Esophagus muscularis mucosa (tissue), 4 donors: ENCODE measurements at regions not wholly inside any gene's neighbourhood (a gene's known extent, or its start where the extent isn't known, plus 50 kb on each side); places are given as distances from the start of the nearest gene placed in this dataset.
A peak's percentile ranks its signal among the peaks of the same experiment; 100 is the strongest.

Source experiments
- DNase-seq: peaks from one replicate; pipeline ENCODE4 v3.0.0-alpha.2; 2017; ENCODE audit errors: extremely low spot score
- H3K27ac ChIP-seq, 4 donors: fragments of 200-600 bp; sonication (generic); replicated peaks in 1 of 4; 1 replicate in 3 of 4; 2 replicates in 1 of 4; pipeline ENCODE4 v1.5.1; 2016 to 2019; ENCODE audit warnings: mild to moderate bottlenecking in 1 of 4
- H3K27me3 ChIP-seq, 4 donors: fragments of 200-600 bp; sonication (generic); one replicate each; pipeline versions ENCODE4 v1.5.1 to v1.6.0; 2016 to 2019
- H3K36me3 ChIP-seq, 4 donors: fragments of 200-600 bp; sonication (generic); one replicate each; pipeline ENCODE4 v1.5.1; 2016 to 2019
- H3K4me1 ChIP-seq, 4 donors: fragments of 200-600 bp; sonication (generic); one replicate each; pipeline ENCODE4 v1.5.1; 2016 to 2019
- H3K4me3 ChIP-seq, 4 donors: fragments of 200-600 bp; sonication (generic); 1 replicate in 2 of 4; 2 replicates in 2 of 4; pipeline ENCODE4 v1.5.1; 2016 to 2019; ENCODE audit warnings: mild to moderate bottlenecking in 4 of 4, moderate library complexity in 1 of 4
- H3K9me3 ChIP-seq, 4 donors: fragments of 200-600 bp; sonication (generic); 1 replicate in 3 of 4; 2 replicates in 1 of 4; pipeline ENCODE4 v1.5.1; 2016 to 2019
- EP300 ChIP-seq: sonication (generic); formaldehyde crosslinking; IDR thresholded peaks from one replicate; pipeline ENCODE4 v1.6.1; 2017; ENCODE audit warnings: antibody characterized with exemption
- POLR2A ChIP-seq: fragments of 450-650 bp; IDR thresholded peaks from one replicate; pipeline ENCODE4 v1.6.1; 2017; ENCODE audit warnings: antibody characterized with exemption, moderate library complexity, mild to moderate bottlenecking, low read depth
- POLR2AphosphoS5 ChIP-seq, 2 donors: sonication (generic); formaldehyde crosslinking; IDR thresholded peaks; one replicate each; pipeline ENCODE4 v1.6.1; 2017; ENCODE audit warnings: antibody characterized with exemption in 2 of 2
- WGBS: methylation state at CpG from one replicate; pipeline ENCODE4 v1.1.5; 2018; 5-methylcytosine and 5-hydroxymethylcytosine counted together
- intact Hi-C: fragments of 100-400 bp; cut with DNase I; formaldehyde crosslinking; loops from one replicate; pipeline ENCODE4 v1.15.1; 2023
- TF ChIP-seq, protein P1 (sequence below), 3 experiments: fragments of 200-600 bp in 2 of 3; fragments of 450-650 bp in 1 of 3; sonication (generic) in 2 of 3; IDR thresholded peaks; one replicate each; pipeline ENCODE4 v1.5.1; 2017 to 2019; ENCODE audit warnings: antibody characterized with exemption in 3 of 3, mild to moderate bottlenecking in 2 of 3, moderate library complexity in 1 of 3

DNA sequence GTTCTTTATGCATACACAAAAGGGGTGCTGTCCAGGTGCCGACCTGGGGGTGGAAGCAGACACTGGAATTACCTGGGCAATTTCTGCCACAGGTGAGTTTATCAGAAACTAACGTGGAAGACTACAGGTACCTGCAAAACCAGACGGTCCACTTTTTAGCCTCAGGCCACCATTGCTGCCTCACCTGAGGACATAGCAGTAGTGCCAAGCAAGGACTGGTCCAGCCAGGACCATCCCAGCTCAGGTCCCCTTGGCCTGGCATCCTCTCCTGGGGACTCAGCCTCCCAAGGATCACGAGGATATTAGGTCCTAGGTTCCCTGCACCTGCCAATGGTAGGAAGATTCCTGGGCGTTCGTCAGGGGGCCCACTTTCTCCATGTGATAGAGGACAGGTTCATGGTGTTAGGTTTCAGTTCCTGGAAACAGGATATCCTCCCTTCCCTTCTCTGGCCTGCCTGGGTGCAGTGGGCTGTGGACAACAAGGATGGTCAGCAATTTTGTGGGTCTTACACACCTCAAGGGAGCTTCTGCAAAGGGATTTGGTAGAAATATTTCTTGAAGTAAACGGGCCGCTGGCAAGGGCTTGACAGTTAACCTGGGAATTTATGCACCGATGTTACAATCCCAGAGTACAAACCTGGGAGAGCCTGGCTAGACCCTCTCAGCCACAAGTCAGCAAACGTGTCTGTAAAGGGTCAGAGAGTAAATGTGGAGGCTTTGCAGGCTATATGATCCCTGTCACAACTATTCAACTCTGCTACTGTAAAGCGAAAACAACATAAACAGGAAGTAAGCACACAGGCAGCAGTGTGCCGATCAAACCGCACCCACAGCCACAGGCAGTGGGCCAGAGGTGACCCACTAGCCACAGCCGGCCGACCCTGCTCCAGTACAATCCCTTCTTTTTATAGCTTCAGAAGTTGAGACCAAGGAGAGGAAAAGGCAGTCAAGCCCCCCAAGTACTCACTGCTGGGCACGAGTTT is 71.4 kb upstream of the RAB4A start:
- Histone ChIP-seq H3K27ac (no peak overlapping the region), H3K36me3 (no peaks in the 10 kb centered on the region), H3K4me3 (peak overlapping the region in 1 of 4 donors; percentile 10), H3K27me3 (no peaks in the 10 kb centered on the region), H3K4me1 (peaks cover under 1 to 13% (median 5%) of the 10 kb centered on the region in 4 donors), H3K9me3 (no peaks in the 10 kb centered on the region)
- 65% methylated on average over 14 of the region's 16 CpGs for WGBS
- TF ChIP-seq POLR2A (no peak), EP300 (no peak), POLR2AphosphoS5 (IDR thresholded peaks at IDR 0.05) (no peak)
- TF ChIP-seq, protein P1, sequence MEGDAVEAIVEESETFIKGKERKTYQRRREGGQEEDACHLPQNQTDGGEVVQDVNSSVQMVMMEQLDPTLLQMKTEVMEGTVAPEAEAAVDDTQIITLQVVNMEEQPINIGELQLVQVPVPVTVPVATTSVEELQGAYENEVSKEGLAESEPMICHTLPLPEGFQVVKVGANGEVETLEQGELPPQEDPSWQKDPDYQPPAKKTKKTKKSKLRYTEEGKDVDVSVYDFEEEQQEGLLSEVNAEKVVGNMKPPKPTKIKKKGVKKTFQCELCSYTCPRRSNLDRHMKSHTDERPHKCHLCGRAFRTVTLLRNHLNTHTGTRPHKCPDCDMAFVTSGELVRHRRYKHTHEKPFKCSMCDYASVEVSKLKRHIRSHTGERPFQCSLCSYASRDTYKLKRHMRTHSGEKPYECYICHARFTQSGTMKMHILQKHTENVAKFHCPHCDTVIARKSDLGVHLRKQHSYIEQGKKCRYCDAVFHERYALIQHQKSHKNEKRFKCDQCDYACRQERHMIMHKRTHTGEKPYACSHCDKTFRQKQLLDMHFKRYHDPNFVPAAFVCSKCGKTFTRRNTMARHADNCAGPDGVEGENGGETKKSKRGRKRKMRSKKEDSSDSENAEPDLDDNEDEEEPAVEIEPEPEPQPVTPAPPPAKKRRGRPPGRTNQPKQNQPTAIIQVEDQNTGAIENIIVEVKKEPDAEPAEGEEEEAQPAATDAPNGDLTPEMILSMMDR (IDR thresholded peaks at IDR 0.05) = no peak
- intact Hi-C loops = no loop called here
- no peak for DNase-seq

DNA sequence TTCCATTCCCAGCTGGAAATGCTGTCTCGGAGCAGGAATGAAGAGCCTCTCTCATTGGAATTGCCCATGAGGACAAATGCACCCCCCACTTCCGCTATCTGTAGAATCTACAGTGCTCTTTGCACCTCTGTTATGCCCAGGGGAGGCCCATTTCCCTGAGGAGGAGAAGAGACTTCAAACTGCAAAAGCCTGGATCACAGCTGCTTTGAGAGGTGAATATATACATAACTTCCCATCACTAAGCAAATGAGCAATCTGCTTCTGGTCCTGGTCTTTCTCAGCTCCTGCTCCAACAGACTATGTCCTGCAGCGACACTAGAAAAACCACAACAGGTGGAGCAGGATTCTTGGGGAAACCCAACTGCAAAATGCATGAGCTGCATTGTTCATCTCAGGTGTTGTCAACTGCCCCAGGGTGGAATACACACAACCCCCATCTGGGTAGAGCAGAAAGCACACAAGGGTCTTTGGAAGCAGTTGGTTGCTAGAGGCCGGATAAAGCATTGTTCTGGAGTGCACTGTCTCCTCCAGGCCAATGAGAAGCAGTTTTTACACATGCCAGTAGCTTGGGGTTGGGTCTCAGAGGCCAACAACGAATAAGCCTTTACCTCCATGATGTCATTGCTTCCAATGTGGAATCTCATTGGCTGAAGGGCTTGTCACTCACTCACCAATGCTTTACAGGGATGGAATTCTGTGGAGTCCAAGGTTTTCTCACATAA is 67.7 kb upstream of the RAB4A start:
- Histone ChIP-seq H3K4me1 (peaks cover 15 to 28% (median 20%) of the 10 kb centered on the region in 4 donors), H3K36me3 (no peaks in the 10 kb centered on the region), H3K9me3 (no peaks in the 10 kb centered on the region), H3K4me3 (no peak overlapping the region), H3K27ac (no peak overlapping the region), H3K27me3 (no peaks in the 10 kb centered on the region)
- intact Hi-C loops = no loop called here
- no peak for DNase-seq
- TF ChIP-seq, protein P1 (IDR thresholded peaks at IDR 0.05) = no peak
- TF ChIP-seq EP300 (no peak), POLR2A (no peak), POLR2AphosphoS5 (IDR thresholded peaks at IDR 0.05) (no peak)
- 93% methylated on average over 4 of the region's 5 CpGs for WGBS

DNA sequence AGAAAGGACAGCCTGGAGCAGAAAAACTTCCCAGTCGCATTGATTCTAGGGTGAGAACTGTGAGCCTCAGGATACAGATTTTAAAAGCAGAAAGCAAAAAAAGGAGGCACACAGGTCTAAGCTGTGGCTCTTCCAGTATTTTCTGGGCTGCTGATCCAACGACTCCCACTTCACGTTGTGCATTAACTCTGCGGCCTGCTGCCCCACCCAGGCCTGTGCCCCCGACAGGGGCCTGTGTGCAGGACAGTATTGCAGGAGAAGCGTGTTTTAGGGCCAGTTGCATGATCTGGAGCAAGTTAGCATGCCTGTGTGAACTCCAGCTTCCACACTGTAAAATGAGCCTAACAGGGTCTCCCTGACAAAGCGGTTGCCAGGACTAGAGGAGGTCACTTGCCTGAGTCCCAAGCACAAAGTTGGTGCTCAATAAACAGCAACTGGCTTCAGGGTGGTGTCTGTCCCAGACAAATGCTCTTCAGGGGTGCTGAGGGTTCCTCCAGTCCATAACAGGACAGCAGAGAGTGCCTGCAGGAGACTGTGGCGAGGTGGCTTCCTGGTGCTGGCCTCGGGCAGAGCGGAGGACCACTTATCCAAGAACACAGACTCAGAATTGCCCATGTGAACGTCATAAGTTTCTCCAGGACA is 66.8 kb upstream of the RAB4A start:
- intact Hi-C loops = no loop called here
- WGBS = 98% methylated on average over 11 of the region's 11 CpGs
- DNase-seq = no peak
- H3K4me3 ChIP-seq = no peak overlapping the region
- peaks cover 15 to 28% (median 20%) of the 10 kb centered on the region in 4 donors for H3K4me1 ChIP-seq
- peak overlapping the region in 1 of 4 donors; percentile 59 for H3K27ac ChIP-seq
- no peaks in the 10 kb centered on the region for H3K27me3 ChIP-seq
- no peak for TF ChIP-seq POLR2AphosphoS5 (IDR thresholded peaks at IDR 0.05)
- no peak for TF ChIP-seq POLR2A
- no peak for TF ChIP-seq EP300
- TF ChIP-seq, protein P1 (IDR thresholded peaks at IDR 0.05) = no peak
- no peaks in the 10 kb centered on the region for H3K36me3 ChIP-seq
- H3K9me3 ChIP-seq = no peaks in the 10 kb centered on the region

DNA sequence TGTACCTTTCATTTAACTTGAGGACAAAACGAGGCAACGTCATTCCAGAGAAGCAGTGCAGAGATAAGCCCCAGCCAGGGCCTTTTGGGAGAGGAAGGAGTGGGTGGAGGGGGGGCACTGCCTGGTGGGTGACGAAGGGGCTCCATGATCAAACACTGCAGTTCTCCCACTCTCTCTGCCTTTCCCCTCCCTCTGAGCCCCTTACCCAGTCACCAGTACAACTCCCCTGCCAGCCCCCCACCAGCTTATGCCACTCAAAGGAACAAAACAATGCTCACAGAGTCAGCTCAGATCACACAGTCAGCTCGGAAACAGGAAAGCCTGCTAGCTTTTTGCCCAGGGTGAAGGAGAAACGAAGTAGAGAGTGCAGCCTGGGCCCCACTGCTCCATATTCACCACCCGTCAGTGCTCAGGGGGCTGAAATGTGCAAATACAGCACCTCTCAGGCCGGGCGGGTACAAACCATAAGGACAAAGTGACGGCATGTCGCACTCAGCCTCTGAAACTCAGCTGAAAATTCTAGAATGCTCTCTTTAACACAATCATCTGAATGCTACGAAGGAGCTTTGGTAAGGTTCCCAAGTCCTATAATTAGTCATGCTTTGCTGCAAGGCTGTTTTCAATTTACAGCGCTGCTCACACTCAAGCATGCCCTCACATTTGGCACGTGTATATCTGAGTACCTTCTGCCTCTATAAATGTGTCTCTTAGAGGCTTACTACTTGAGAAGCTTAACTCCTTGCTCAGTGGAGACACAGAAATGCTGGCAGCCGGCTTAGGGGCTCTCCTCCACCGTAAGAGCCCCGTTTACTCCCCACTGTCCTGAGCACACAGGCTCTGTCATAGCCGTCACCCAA is 65.8 kb upstream of the RAB4A start:
- no peaks in the 10 kb centered on the region for H3K9me3 ChIP-seq
- intact Hi-C loops = no loop called here
- no peaks in the 10 kb centered on the region for H3K27me3 ChIP-seq
- H3K27ac ChIP-seq = peak overlapping the region; percentile 51 to 73 (median 56)
- DNase-seq = no peak
- TF ChIP-seq EP300 (no peak), POLR2AphosphoS5 (IDR thresholded peaks at IDR 0.05) (peak in 1 of 2 donors; percentile 15), POLR2A (no peak)
- TF ChIP-seq, protein P1 (IDR thresholded peaks at IDR 0.05) = no peak
- H3K4me1 ChIP-seq = peaks cover 15 to 21% (median 17%) of the 10 kb centered on the region in 4 donors
- no peak overlapping the region for H3K4me3 ChIP-seq
- WGBS = 46% methylated on average over 14 of the region's 17 CpGs
- no peaks in the 10 kb centered on the region for H3K36me3 ChIP-seq
